Fibroblast of villous mesenchyme (primary cell): ENCODE measurements at regions not wholly inside any gene's neighbourhood (a gene's known extent, or its start where the extent isn't known, plus 50 kb on each side); places are given as distances from the start of the nearest gene placed in this dataset.
"Not testable (repeated sequence)": the region's sequence is repeated elsewhere in the genome, so short reads cannot be mapped to it uniquely, and the experiment has no call there.

ENCODE experiments used
- DNase-seq: peaks from one replicate; pipeline ENCODE4 v3.0.0-alpha.2; 2010; ENCODE audit warnings: low read depth
- H3K4me3 ChIP-seq: 2 replicates; pipeline ENCODE4 v1.5.1; 2011; ENCODE audit warnings: low read depth, mild to moderate bottlenecking, low read length
- CTCF ChIP-seq: IDR thresholded peaks from 2 replicates; pipeline ENCODE4 v1.5.1; 2012; ENCODE audit warnings: low read depth, mild to moderate bottlenecking, low read length; ENCODE audit not compliant: insufficient read depth

GRCh38 chr15:96197721-96198120, 132.8 kb upstream of the NR2F2 start:
- no peak for TF ChIP-seq CTCF
- H3K4me3 ChIP-seq: no peak overlapping the region
- no peak for DNase-seq

DNA sequence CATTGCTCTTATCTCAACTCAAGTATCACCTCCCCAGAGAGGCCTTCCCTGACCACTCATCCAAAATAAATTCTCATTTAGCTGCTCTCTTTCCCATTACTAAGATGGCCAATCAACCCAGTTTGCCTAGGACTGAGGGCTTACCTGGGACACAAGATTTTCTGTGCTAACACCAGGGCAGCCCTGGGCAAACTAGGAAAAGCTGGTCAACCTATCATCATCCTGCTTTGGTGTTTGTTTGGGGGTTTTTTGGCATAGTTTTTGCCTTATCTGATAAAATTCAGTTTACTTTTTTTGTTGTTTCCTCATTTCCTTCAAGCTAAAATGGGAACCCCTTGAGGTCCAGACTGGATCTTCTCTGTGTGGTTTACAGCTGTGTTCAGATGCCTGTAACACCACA, 131.4 kb upstream of the NR2F2 start:
- H3K4me3 ChIP-seq: no peak overlapping the region
- no peak for TF ChIP-seq CTCF
- DNase-seq: no peak

GRCh38 chr15:96200357-96200967, 130.0 kb upstream of the NR2F2 start:
- H3K4me3 ChIP-seq: no peak overlapping the region
- no peak for TF ChIP-seq CTCF
- no peak for DNase-seq

DNA sequence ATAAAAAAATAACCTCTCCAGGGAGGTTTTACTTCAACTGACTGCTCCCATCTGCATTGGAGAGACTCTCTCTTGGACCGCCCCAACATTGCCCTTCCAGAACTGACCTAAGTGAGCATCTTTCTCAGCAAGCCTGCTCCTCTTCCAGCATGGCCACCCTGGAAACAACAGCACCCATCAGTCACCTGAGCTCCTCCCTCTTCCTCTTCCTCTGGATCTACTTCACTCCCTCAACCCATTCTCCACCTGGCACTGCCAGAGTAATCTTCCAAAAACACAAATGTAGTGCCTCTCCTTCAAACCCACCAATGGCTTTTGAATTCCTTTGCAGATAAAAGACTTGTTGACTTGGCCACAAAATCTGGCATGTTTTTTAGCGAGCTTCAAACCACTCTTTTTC, 128.8 kb upstream of the NR2F2 start:
- TF ChIP-seq CTCF: no peak
- H3K4me3 ChIP-seq: no peak overlapping the region
- no peak for DNase-seq

DNA sequence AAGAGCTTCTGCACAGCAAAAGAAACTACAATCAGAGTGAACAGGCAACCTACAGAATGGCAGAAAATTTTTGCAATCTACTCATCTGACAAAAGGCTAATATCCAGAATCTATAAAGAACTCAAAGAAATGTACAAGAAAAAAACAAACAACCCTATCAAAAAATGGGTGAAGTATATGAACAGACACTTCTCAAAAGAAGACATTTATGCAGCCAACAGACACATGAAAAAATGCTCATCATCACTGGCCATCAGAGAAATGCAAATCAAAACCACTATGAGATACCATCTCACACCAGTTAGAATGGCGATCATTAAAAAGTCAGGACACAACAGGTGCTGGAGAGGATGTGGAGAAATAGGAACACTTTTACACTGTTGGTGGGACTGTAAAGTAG, 124.9 kb upstream of the NR2F2 start:
- not testable (repeated sequence) for H3K4me3 ChIP-seq, DNase-seq

DNA sequence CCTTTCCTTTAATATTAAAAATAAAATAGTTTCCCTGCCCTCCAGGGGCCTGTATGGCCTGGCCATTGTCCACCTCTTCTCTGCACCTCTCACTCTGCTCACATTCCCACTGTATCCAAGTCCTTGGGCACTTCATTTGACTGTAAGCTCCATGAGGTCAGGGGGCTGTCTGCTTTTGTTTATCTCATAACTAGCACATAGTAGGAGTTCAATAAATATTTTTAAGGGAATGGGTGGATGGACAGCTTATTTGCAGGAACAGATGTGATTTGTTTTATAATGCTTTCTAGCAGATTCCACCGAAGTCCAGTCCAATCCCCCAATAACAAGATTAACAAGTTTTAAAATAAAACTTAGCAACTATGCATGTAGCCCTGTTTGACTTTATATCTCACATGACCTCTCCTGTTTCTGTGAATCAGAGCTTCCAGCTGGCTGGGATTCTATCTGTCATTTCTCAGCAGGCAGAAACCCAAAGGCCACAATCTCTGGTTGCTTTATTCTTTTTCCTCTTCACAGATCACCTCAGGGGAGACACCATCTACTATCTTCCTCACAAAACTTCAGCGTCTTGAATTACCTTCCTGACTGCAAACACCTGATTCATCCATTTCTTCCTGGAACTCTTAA, 123.0 kb upstream of the NR2F2 start:
- no peak for DNase-seq
- no peak overlapping the region for H3K4me3 ChIP-seq
- TF ChIP-seq CTCF: no peak

DNA sequence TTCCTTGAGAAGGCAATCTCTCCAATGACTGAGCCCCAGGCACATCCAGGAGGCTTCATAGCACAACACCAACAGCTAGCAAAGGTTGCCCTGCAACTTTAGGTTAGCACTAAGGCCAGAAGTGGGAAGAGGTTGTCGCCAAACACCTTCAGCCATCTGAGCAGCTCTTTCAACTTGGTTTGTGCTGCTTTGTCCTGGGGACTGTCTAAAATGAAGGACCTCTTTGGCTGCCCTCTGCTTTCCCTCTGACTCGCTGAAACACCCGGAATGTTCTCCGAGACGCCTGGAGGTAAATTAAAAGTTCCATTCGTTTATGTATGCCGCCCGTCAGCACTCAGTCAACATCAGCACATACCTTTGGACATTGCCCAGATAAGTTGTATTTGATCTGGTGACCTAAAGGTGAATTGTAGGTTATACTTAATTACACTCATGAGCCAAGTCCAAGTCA, 121.2 kb upstream of the NR2F2 start:
- no peak for DNase-seq
- H3K4me3 ChIP-seq: no peak overlapping the region
- TF ChIP-seq CTCF: no peak
